Choroid plexus epithelial cell (primary cell): ENCODE measurements at regions not wholly inside any gene's neighbourhood (a gene's known extent, or its start where the extent isn't known, plus 50 kb on each side); places are given as distances from the start of the nearest gene placed in this dataset.

Experiments
- DNase-seq: peaks from one replicate; pipeline ENCODE4 v3.0.0-alpha.2; 2010; ENCODE audit warnings: low read depth
- H3K4me3 ChIP-seq: 2 replicates; pipeline ENCODE4 v1.5.1; 2011; ENCODE audit warnings: low read depth, mild to moderate bottlenecking, control low read depth, low read length, moderate library complexity
- TF ChIP-seq, protein P1 (sequence below): conservative IDR thresholded peaks from 2 replicates; pipeline ENCODE4 v1.5.1; 2011; ENCODE audit warnings: low read depth, mild to moderate bottlenecking, control low read depth, inconsistent platforms, low read length, moderate library complexity

- TF ChIP-seq, protein P1, sequence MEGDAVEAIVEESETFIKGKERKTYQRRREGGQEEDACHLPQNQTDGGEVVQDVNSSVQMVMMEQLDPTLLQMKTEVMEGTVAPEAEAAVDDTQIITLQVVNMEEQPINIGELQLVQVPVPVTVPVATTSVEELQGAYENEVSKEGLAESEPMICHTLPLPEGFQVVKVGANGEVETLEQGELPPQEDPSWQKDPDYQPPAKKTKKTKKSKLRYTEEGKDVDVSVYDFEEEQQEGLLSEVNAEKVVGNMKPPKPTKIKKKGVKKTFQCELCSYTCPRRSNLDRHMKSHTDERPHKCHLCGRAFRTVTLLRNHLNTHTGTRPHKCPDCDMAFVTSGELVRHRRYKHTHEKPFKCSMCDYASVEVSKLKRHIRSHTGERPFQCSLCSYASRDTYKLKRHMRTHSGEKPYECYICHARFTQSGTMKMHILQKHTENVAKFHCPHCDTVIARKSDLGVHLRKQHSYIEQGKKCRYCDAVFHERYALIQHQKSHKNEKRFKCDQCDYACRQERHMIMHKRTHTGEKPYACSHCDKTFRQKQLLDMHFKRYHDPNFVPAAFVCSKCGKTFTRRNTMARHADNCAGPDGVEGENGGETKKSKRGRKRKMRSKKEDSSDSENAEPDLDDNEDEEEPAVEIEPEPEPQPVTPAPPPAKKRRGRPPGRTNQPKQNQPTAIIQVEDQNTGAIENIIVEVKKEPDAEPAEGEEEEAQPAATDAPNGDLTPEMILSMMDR, result no peak
- peak; percentile 84 for DNase-seq
- H3K4me3 ChIP-seq, result no peak overlapping the region
Measured at GRCh38 chr1:184827600-184828368, 73.1 kb upstream of the EDEM3 start.

DNA sequence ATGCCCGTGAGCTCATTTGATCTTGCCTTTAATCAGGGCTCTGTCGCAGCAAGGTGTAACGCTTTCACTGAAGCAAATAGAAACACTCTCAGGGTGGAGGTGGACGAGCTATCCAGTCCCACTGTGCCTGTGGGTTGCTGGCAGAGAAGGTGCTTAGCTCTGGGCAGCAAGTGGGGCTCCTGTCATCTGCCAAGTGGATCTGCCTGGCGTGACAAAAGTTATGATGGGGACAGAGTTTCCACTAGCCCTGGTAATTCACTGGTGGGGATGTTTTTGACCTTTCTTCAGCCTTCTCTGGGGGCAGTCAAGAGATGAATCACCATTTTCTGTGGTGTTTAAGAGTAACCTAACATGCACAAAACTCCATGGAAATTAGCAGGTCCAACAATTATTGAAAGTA, 71.3 kb upstream of the EDEM3 start:
- no peak overlapping the region for H3K4me3 ChIP-seq
- no peak for DNase-seq
- TF ChIP-seq, protein P1, result no peak

DNA sequence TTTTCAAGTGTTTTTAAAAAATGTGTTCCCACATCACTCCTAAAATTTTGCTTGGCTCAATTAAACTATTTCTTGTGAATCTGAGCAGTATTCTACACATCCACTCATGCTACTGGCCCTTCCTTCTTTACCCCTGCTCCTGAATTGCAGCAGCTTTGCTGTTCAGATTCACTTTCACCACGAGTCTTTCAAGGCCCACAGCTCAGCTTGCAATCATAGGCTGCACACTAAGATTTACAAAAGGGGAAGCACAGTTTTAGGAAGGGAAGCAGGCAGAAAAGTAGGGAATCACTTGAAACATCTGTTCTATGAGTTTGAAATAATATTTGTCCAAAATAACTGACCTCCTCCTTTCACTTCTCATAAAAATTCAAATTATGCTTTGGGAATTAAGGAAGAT, 70.9 kb upstream of the EDEM3 start:
- no peak for DNase-seq
- TF ChIP-seq, protein P1, result no peak
- H3K4me3 ChIP-seq, result no peak overlapping the region

DNA sequence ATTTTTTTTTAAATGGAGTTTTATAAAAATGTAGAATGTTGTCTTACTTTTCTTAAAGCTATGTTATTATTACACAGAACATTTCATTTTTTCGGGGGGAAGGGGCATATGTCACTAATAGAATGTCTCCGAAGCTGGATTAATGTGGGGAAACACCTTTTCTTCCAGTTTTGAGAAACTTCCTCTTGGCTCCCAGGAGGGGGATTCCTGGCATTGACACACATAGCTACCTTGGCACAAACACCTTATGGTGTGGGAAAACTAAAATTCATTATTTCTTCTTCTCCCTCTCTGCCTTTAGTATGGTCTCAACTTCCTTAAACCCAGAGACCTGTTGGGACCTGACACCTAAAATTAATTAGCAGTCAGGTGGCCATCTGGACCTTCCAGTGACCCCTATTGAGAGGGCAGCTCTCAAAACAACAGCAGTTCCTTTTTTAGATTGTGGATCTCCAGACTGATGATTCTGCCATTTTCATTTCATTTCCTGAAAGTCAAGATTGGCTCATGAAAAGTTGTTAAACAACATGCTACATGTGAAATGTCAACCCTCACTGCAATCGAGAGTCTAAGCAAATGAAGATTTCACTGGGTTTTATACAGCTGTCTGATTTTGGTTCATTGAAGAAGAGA, 70.1 kb upstream of the EDEM3 start:
- DNase-seq, result no peak
- TF ChIP-seq, protein P1, result no peak

GRCh38 chr1:184823080-184823479, 68.4 kb upstream of the EDEM3 start:
- DNase-seq, result no peak
- no peak overlapping the region for H3K4me3 ChIP-seq
- TF ChIP-seq, protein P1, result no peak

More for the DNA sequence above, 70.1 kb upstream of the EDEM3 start:
- H3K4me3 ChIP-seq, result no peak overlapping the region

DNA sequence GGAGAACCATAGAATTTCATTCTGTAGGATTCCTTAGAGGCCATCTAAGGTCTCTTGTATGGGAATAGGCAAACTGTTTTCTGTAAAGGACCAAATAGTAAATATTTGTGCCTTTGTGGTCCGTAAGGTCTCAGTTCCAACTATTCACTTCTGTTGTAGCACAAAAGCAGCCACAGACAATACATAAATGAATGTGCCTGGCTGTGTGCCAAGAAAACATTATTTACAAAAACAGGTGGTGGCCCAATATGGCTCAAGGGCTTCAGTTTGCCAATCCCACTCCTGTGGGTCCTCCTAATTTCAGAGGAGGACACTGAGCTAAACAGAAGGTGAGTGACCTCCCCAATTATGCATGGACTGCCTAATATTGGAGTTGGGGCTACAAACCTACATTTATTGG, 67.6 kb upstream of the EDEM3 start:
- TF ChIP-seq, protein P1, result no peak
- DNase-seq, result no peak
- no peak overlapping the region for H3K4me3 ChIP-seq

GRCh38 chr1:184821658-184822057, 67.0 kb upstream of the EDEM3 start:
- DNase-seq, result no peak
- TF ChIP-seq, protein P1, result no peak
- H3K4me3 ChIP-seq, result no peak overlapping the region
